DND-41 (cell line): ENCODE measurements at regions not wholly inside any gene's neighbourhood (a gene's known extent, or its start where the extent isn't known, plus 50 kb on each side); places are given as distances from the start of the nearest gene placed in this dataset.

ENCODE experiments used
- ATAC-seq: fragments of 200-7000 bp; cut with Tn5 transposase; 3 replicates; pipeline ENCODE4 v1.9.1; 2021; ENCODE audit warnings: low read depth; ENCODE audit not compliant: insufficient read depth
- DNase-seq: peaks from one replicate; pipeline ENCODE4 v3.0.0-alpha.2; 2020
- H2AFZ ChIP-seq: 2 replicates; pipeline ENCODE4 v1.6.0; 2012; ENCODE audit warnings: low read depth, low read length
- H3K27ac ChIP-seq: 2 replicates; pipeline ENCODE4 v1.5.1; 2012; ENCODE audit warnings: low read length, inconsistent platforms
- H3K27me3 ChIP-seq: fragments of 200-600 bp; sonication (generic); 2 replicates; pipeline ENCODE4 v1.6.0; 2012; ENCODE audit warnings: low read length, mild to moderate bottlenecking, inconsistent platforms; ENCODE audit not compliant: insufficient read depth, poor library complexity
- H3K36me3 ChIP-seq: 2 replicates; pipeline ENCODE4 v1.5.1; 2012; ENCODE audit warnings: low read length, inconsistent platforms; ENCODE audit not compliant: insufficient read depth
- H3K4me1 ChIP-seq: 2 replicates; pipeline ENCODE4 v1.5.1; 2012; ENCODE audit warnings: mild to moderate bottlenecking, low read length; ENCODE audit not compliant: insufficient read depth
- H3K4me2 ChIP-seq: 2 replicates; pipeline ENCODE4 v1.6.0; 2012; ENCODE audit warnings: mild to moderate bottlenecking, moderate library complexity, low read length, inconsistent platforms; ENCODE audit not compliant: insufficient read depth
- H3K4me3 ChIP-seq, 2 experiments: fragments of 200-600 bp in 1 of 2; shearing (Covaris generic) in 1 of 2; 2 replicates each; pipeline ENCODE4 v1.5.1; 2012 to 2016; ENCODE audit warnings: inconsistent platforms in 2 of 2, low read length in 2 of 2, mild to moderate bottlenecking in 2 of 2, low read depth in 1 of 2, moderate library complexity in 1 of 2
- H3K79me2 ChIP-seq: 2 replicates; pipeline ENCODE4 v1.6.0; 2012; ENCODE audit warnings: low read length, inconsistent platforms; ENCODE audit not compliant: insufficient read depth
- H3K9ac ChIP-seq: 2 replicates; pipeline ENCODE4 v1.6.0; 2012; ENCODE audit warnings: low read depth, mild to moderate bottlenecking, inconsistent platforms, low read length, moderate library complexity
- H3K9me3 ChIP-seq: 2 replicates; pipeline ENCODE4 v1.5.1; 2012; ENCODE audit warnings: low read length, moderate library complexity, mild to moderate bottlenecking, inconsistent platforms; ENCODE audit not compliant: insufficient read depth, severe bottlenecking
- H4K20me1 ChIP-seq: 2 replicates; pipeline ENCODE4 v1.6.0; 2012; ENCODE audit warnings: low read length; ENCODE audit not compliant: insufficient read depth
- CTCF ChIP-seq: IDR thresholded peaks from 2 replicates; pipeline ENCODE4 v1.5.1; 2012; ENCODE audit warnings: borderline replicate concordance, low read length, moderate library complexity, mild to moderate bottlenecking; ENCODE audit not compliant: poor library complexity, severe bottlenecking; ENCODE audit errors: extremely low read depth
- EZH2 ChIP-seq: IDR thresholded peaks from 3 replicates; pipeline ENCODE4 v1.6.1; 2012; ENCODE audit warnings: borderline replicate concordance, low read depth, mild to moderate bottlenecking, moderate library complexity, low read length, inconsistent platforms; ENCODE audit not compliant: severe bottlenecking

- H4K20me1 ChIP-seq, result no peaks in the 10 kb centered on the region
- no peaks in the 10 kb centered on the region for H3K79me2 ChIP-seq
- peaks cover 2% of the 10 kb centered on the region for H3K9me3 ChIP-seq
- H2AFZ ChIP-seq, result no peak overlapping the region
- no peaks in the 10 kb centered on the region for H3K27me3 ChIP-seq
- H3K9ac ChIP-seq, result no peak overlapping the region
- H3K27ac ChIP-seq, result no peak overlapping the region
- ATAC-seq, result no peak
- no peaks in the 10 kb centered on the region for H3K36me3 ChIP-seq
- TF ChIP-seq EZH2, result no peak
- TF ChIP-seq CTCF, result no peak
- H3K4me2 ChIP-seq, result no peak overlapping the region
- no peak overlapping the region for H3K4me3 ChIP-seq
- no peak for DNase-seq
- H3K4me1 ChIP-seq, result no peaks in the 10 kb centered on the region
These were observed 523.4 kb upstream of the BTBD3 start for GRCh38 chr20:11394145-11394833.

- ATAC-seq, result no peak
- no peak overlapping the region for H2AFZ ChIP-seq
- TF ChIP-seq EZH2 (no peak), CTCF (no peak)
- no peaks in the 10 kb centered on the region for H3K79me2 ChIP-seq
- H3K36me3 ChIP-seq, result no peaks in the 10 kb centered on the region
- H3K9ac ChIP-seq, result no peak overlapping the region
- H4K20me1 ChIP-seq, result no peaks in the 10 kb centered on the region
- no peak for DNase-seq
- no peaks in the 10 kb centered on the region for H3K27me3 ChIP-seq
- H3K27ac ChIP-seq, result no peak overlapping the region
- no peaks in the 10 kb centered on the region for H3K4me1 ChIP-seq
- H3K4me2 ChIP-seq, result no peak overlapping the region
- no peak overlapping the region for H3K4me3 ChIP-seq
- H3K9me3 ChIP-seq, result peaks cover 1% of the 10 kb centered on the region
These were observed 522.1 kb upstream of the BTBD3 start for GRCh38 chr20:11395581-11395980.

GRCh38 chr20:11401988-11402387 lies 515.7 kb upstream of the BTBD3 start:
- ATAC-seq (peak; percentile 78), DNase-seq (peak; percentile 6)
- no peaks in the 10 kb centered on the region for H3K4me1 ChIP-seq
- no peaks in the 10 kb centered on the region for H3K36me3 ChIP-seq
- no peaks in the 10 kb centered on the region for H3K27me3 ChIP-seq
- no peaks in the 10 kb centered on the region for H3K79me2 ChIP-seq
- no peaks in the 10 kb centered on the region for H4K20me1 ChIP-seq
- 0 out of 4 replicates have a peak overlapping the region, but pooled peaks of 1 of the 2 experiments have one; percentile 2 for H3K4me3 ChIP-seq
- TF ChIP-seq CTCF (no peak), EZH2 (no peak)
- H3K27ac ChIP-seq, result no peak overlapping the region
- H3K9ac ChIP-seq, result no peak overlapping the region
- H3K9me3 ChIP-seq, result no peaks in the 10 kb centered on the region
- peak overlapping the region; percentile 3; the same call in 1 of the 2 replicates for H3K4me2 ChIP-seq
- peak overlapping the region; percentile 27; the same call in 1 of the 2 replicates for H2AFZ ChIP-seq

GRCh38 chr20:11403711-11404110 lies 514.0 kb upstream of the BTBD3 start:
- no peak overlapping the region for H3K4me3 ChIP-seq
- no peaks in the 10 kb centered on the region for H3K4me1 ChIP-seq
- no peak overlapping the region for H2AFZ ChIP-seq
- ATAC-seq (no peak), DNase-seq (no peak)
- H3K27ac ChIP-seq, result no peak overlapping the region
- H3K79me2 ChIP-seq, result no peaks in the 10 kb centered on the region
- no peak overlapping the region for H3K9ac ChIP-seq
- no peaks in the 10 kb centered on the region for H3K9me3 ChIP-seq
- H4K20me1 ChIP-seq, result no peaks in the 10 kb centered on the region
- H3K4me2 ChIP-seq, result no peak overlapping the region
- H3K27me3 ChIP-seq, result no peaks in the 10 kb centered on the region
- TF ChIP-seq CTCF (no peak), EZH2 (no peak)
- no peaks in the 10 kb centered on the region for H3K36me3 ChIP-seq
